HG02885 (cell line): ENCODE measurements at regions not wholly inside any gene's neighbourhood (a gene's known extent, or its start where the extent isn't known, plus 50 kb on each side); places are given as distances from the start of the nearest gene placed in this dataset.
"Not testable (repeated sequence)": the region's sequence is repeated elsewhere in the genome, so short reads cannot be mapped to it uniquely, and the experiment has no call there.

Experiments used
- ATAC-seq: cut with Tn5 transposase; IDR thresholded peaks from one replicate; pipeline ENCODE4 v1.9.1; 2021; ENCODE audit warnings: mild to moderate bottlenecking; ENCODE audit not compliant: unreplicated experiment, poor library complexity

DNA sequence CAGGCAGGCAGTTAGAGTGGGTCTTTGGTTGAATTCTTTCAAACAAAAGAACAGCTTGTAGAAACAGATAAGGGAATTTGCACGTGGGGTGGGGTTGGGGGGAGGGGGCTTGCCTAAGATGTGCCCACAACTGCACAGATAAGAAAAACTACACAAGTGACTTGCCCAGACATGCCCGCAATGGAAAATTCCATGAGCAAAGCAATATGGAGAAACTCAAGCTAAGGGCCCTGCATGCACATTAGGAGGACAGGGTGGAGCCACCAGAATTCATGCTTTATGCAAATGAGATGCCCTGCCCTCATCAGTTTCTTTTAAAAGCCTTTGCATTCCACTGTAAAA is 755.6 kb upstream of the MIR17HG start:
- no peak for ATAC-seq

DNA sequence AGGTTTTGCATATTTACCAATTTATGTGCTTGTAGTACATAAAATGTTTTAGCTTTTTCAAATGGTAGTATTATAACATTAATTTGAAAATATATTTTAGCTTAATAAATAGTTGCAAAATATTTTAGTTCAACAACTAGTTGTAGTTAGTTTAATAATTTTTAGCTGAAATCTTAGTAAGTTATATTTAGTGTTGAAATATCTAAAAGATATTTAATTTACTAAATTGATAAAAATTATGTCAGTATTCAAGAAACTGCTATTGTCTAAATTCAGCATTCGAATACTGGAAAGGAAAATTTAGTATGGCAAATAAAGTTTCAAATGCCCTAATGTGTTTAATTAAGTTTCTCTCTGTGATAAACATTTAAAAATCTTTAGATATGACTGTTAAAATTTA is 754.5 kb upstream of the MIR17HG start:
- no peak for ATAC-seq

DNA sequence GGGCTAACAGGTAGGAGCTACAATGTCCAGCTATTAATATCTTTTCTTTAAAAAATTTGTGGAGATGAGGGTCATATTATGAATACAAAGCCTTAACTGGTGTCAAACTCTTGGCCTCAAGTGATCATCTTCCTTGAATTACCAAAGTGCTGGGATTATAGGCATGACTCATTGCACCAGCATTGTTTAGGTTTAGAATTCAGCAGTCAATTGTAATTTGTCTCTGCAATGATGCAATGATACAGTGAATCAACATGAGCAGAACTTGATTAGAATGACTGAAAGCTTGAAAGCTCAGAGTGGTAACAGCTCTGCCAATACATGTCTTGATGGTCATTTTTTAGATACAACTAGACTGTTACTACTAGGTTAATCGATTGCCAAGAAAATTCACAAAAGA is 752.8 kb upstream of the MIR17HG start:
- no peak for ATAC-seq

DNA sequence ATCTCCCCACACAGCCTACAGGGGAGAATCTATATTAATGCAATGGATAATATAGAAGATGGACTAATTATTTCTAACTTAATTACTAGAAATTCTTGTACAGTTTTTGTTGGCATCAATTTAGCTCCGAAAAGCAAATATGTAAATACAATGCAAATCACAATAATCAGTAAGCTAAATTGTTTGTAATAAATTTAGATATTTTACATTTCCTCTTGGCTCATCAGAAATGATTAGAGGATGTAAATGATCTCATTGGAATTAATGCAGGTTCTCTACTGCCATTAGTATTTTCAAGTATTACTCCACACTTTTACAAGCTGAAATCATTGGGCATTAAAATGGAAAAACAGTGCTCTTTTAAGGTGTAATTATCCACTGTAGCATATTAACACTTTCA is 741.8 kb upstream of the MIR17HG start:
- no peak for ATAC-seq

DNA sequence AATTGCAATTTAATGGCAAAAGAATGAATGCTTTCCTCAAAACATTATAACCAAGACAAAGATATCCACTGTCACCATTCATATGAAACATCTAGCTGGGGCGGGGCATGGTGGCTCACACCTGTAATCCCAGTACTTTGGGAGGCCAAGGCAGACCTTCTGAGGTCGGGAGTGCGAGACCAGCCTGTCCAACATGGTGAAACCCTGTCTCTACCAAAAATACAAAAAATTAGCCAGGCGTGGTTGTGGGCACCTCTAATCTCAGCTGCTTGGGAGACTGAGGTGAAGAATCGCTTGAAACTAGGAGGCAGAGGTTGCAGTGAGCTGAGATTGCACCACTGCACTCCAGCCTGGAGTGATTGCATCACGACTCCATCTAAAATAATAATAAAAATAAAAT is 740.6 kb upstream of the MIR17HG start:
- not testable (repeated sequence) for ATAC-seq

DNA sequence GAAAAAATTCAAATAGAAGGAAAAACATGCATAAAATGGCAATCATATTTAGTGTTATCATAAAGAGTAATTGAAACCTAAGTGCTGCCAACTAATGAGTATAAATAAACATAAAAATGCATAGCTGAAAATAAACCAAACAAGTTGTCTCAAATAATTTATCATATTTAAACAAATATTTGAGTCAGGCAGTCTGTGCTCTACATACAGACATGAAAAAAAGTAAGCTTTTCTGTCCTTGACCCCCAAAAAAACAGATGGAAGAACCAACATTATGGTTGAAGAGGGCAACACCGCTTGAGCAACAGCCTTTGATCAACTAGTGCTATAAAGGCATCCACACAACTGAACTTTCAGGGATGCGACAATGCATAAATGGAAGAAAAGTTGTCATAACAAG is 735.1 kb upstream of the MIR17HG start:
- no peak for ATAC-seq

DNA sequence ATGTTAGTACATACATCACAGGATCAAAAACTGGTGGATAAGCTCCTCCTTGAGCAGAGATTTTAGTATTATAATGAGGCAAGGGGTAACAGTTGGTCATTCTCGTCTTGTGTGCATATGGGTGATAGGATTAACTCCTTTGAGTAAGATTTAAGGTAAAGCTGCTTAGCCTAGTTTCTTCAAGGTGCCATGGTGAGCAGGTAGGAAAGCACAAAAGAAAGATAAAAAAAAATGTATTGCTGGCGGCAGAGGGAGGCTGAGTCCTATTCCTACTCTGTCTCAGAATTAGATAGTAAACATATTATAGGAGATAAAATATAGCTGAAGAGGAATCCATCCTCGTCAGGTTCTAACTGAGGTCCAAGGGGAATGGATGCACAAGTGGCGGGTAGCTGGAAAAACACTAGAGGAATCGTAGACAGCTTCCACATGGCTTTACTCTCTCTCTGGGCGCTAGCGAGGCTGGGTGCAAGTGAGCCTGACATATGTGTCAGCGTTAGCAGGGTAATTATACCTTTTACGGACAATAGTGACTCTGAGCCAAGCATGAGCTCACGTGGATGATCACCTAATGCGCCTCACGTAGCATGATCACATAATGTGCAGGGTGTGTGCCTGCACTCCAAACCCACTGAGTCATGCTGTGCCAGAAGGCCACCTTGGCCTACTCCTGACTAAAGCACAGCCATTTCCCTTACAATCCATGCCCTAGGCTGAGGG is 734.3 kb upstream of the MIR17HG start:
- no peak for ATAC-seq

DNA sequence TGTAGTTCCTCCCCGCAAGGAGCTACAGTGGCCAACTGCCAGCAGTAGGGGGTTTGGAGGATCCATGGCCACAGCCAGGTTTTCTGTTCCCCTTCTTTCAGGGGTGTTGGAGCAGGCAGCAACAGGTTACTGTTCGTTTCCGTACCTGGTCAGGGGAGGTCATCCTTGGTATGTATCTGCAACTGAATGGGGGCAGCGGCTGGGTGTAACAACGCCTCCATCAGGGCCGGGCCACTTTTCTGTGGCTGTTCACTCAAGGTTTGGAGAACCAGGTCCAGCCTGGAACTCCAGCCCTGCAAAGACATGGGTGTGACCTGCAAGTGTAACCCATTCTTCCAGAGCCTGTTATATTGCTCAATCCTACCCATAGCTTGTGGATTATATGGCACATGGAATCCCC is 732.3 kb upstream of the MIR17HG start:
- no peak for ATAC-seq

DNA sequence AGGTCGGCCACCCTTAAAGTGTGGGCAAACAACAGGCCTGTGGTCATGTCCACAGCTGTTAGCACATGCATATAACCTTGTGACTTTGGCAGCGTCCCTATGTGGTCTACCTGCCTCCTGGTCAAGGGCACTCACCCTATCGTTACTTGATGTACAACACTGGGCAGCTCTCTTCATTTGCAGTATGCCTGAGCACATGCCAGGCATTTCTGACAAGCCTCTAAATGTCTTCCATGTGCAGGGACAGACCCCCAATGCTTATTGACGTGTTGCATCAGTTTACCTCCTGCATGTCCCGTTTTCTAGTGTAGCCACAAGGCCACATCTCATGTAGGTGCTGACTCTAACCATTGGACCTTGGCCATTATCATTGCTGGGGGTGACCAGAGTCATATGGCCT is 731.7 kb upstream of the MIR17HG start:
- ATAC-seq = no peak

DNA sequence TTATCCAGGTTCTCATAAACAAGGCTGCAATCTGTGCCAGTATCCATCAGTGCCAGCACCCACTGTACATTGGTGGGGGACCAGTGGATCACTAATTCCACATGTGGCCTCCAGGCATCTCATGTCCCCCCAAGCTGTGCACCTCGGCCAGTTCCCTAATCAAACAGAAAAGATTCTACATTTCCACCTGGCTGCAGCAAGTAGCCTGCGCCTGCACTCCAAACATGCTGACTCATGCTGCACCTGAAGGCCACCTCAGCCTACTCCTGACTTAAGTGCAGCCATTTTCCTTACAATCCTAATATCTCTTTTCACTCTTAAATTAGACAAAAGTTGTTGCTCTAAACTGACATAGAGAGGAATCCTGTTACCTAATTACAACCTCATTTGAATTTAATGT is 729.4 kb upstream of the MIR17HG start:
- ATAC-seq = no peak

DNA sequence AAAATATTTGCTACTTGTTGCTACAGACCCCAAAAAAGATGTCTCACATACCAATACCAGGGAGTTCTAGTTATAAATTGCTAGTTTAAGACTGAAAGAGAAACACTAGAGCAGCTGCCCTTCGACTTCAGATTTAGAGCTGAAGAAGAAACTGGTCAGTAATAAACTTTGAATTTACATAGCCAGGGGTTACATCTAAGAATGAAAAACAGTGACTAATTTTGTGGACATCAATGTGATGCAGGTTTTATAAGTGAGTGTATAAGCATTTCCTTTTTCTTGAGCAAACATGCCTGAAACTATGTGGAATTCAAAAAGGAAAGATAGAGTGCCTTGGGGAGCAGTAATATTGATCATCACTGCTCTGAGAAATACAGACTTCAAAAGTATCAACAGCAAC is 724.9 kb upstream of the MIR17HG start:
- no peak for ATAC-seq

DNA sequence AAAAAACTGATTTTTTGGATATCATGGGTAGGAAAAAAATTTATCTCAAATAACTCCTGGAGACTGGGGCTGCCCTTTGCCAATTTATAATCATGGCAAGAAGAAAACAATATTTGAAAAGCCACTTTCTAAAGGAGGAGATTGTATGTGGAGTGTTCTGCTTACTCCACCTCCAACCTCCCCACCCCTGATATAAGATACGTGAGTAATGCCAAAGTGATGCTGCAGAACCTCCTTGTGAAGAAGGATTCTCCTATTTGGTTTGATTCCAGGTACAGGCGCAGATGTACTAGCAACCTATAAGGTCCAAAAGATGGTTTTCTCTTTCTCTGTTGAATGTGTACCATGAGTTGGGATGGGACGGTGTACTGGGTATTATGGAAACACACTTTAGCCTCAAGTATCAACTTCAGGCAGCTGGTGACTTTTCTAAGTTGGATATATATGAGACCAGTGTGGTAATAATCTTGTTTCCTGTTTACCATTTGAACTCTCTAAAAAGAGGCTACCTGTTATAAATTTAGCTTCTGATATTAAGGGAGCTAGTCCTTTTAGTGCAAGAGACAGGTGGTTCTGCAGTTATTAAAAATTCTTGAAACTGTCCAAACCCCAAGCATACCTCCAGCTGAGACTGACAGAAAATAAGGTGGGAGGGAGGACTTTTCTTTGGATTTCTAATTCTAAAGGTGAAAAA is 724.0 kb upstream of the MIR17HG start:
- ATAC-seq = no peak

DNA sequence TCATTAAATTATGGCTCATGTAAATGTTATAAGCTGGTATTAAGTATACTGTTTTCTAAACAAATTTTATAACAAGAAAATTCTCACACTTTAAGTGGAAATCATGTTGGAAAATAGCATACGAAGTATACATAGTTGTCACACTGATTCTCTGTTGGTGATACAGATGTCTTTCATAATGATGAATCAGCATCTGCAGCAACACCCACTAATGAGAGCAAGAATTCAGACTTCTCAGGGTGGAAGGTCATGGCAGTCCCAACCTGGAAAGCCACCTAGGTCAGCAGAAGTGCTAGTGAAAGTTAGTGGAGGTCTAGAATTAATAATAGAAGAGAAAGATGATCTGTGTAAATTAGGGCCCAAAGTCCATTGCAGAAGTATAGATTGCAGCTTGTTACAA is 719.7 kb upstream of the MIR17HG start:
- no peak for ATAC-seq

DNA sequence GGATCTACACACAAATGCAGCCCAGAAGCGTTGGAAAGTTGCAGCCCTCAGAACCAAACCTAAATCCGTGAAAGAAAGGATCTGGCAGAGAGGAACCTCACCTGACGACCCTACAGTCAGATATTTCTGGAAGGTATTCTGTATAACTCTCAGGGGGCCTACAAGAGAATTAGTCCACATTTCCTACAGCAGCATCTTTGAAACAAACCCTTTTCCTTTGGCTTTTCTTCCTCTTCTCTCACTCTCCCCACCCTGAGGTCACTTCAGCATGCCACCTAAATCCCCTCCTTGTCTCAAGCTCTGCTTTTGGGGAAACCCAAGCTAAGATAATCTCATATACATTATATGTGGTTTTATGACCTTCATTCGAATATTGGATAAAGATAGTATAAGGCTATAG is 719.0 kb upstream of the MIR17HG start:
- no peak for ATAC-seq

DNA sequence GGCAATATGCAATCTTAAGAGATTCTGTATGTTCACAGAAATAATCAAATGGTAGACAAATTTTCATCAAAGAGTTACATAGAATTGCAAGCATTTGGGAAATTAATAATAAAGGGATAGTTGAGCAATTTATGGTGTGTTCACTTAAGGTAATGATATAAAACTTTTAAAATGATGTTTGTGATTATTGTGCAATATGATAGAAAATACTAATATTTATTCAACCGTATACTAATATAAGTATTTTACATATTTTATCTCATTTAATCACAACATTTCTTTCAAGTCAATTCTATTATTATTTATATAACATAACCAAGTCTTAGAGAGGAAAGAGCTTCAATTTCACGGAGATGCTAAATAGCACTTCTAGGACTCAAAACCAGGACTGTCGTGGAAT is 716.8 kb upstream of the MIR17HG start:
- ATAC-seq = no peak

DNA sequence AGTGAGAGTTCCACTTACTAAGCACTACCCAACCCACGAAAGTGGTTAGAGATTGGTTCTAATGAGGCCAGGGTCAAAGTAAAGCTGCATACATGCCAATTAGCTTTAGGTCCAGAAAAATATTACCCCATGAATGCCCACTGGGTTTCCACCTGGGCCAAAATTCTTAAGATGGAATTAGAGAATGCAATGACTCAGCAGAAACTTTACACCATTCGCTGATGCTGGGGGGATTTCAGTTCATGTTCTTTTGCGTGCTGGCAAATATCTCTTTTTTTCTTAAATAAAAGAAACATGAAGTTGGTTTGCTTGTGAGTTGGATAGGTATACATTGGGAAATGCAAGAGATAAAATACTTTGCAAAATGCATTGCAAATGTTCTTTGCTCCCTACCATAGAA is 715.3 kb upstream of the MIR17HG start:
- ATAC-seq = no peak

DNA sequence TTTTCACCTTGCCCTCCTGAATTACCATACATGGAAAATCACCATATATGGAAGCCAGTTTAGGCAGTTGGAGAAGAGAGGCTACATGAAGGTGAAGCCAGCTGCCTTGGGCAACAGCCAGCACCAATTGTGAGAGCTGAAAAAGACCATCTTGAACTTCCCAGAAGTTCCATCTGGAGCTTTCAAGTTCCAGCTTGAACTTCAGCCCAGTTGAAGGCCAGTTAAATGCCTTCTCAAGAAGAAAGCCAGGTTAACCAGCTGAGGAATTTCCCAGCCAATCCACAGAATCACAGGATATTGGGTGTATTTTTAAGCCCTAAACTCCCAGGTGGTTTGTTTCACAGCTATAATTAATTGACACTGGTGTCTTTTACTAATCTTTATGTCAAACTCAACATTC is 713.6 kb upstream of the MIR17HG start:
- ATAC-seq = no peak

DNA sequence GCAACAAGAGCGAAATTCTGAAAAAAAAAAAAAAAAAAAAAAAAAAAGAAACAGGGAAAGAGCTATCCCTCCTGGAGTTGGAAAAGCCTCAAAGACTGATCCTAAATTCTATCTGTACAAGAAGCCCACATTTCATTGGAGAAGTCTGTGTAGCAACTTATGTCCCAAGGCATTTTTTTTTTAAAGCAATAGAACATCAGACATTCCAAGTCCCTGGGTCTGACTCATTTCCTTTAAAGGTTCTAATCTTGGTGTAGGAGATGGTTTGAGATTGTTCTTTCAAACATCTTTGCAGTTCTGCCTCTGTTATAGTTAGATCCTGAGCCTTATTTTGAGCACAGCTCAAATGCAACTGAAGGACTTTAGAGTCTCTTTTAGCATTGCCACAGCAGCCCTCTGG is 706.5 kb upstream of the MIR17HG start:
- ATAC-seq = no peak

DNA sequence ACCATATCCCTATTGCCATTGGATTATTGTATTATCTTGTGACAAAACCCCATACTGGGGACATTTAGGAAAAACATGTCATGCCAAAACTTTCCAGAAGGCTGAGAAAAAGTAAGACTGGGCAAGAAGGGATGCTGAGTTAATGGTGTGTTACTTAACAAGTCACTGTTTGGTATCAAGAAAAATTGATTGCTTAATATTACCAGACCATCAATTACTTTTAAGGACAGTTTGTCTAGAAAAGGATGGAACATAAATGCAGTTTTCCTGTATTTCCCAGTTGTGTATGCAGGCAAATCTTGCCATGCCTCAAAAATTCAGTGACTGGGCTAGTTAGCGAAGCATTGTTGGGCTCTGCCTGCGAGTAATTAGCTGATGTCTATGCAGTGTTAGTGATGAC is 705.6 kb upstream of the MIR17HG start:
- ATAC-seq = no peak

DNA sequence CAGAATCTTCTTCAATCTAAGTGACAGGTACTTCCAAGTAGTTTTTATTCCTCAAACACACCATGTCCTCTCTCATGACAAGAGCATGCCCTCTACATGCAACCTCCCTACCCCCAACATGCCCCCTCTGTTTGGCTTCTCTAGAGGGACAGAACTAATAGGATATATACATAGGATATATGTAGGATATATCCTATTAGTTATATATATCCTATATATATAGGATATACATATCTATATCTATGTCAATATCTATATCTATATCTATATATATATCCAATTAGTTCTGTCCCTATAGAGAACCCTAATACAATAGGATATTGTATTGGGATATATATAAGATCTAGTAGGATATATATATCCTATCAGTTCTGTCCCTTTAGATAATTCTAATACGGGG is 701.9 kb upstream of the MIR17HG start:
- no peak for ATAC-seq

DNA sequence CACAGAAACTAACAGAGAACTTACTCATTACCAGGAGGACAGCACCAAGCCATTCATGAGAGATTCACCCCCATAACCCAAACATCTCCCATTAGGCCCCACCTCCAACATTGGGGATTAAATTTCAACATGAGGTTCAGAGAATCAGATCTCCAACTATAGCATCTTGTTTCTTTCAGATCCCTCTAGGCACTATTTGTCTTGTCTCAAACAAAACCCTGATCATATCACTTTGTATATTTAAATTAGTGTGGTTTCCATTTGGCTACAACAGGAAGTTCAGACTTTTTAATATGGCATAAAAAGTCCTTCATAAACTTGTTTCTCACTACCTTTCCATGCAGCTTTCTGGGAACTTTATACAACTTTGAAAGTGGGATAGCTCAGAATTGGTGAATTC is 699.0 kb upstream of the MIR17HG start:
- no peak for ATAC-seq

DNA sequence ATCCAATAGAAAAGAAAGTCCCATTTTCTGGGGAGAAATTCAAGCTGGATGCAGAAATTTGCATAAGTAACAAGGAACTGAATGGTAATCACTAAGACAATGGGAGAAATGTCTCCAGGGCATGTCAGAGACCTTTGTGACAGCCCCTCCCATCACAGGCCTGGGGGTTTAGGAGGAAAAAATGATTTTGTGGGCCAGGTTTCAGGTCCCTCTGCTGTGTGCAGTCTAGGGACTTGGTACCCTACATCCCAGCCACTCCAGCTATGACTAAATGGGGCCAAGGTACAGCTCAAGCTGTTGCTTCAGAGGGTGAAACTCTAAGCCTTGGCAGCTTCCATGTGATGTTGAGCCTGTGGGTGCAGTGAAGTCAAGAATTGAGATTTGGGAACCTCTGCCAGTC is 695.5 kb upstream of the MIR17HG start:
- no peak for ATAC-seq
